ENCODE measurements at regions not wholly inside any gene's neighbourhood (a gene's known extent, or its start where the extent isn't known, plus 50 kb on each side); places are given as distances from the start of the nearest gene placed in this dataset.
"Not testable (repeated sequence)": the region's sequence is repeated elsewhere in the genome, so short reads cannot be mapped to it uniquely, and the experiment has no call there.

- Mint-ChIP-seq H3K4me3 (ENCODE audit: unreplicated experiment) (no peak overlapping the region), H3K4me1 (ENCODE audit: low read depth) (peaks cover 9% of the 10 kb centered on the region), H3K27me3 (ENCODE audit: low read depth) (no peaks in the 10 kb centered on the region), H3K36me3 (ENCODE audit: low read depth) (no peaks in the 10 kb centered on the region), H3K27ac (ENCODE audit: unreplicated experiment) (no peak overlapping the region), H3K9me3 (ENCODE audit: low read depth) (peaks cover 6% of the 10 kb centered on the region)
- TF ChIP-seq CTCF (IDR thresholded peaks at IDR 0.05), result no peak
- no peak for DNase-seq (ENCODE audit: low spot score)
These were observed 688.5 kb downstream of the RAPGEF2 start for GRCh38 chr4:159791334-159791733.

- H3K4me1 Mint-ChIP-seq (ENCODE audit: low read depth); H3K27me3 Mint-ChIP-seq (ENCODE audit: low read depth); H3K9me3 Mint-ChIP-seq (ENCODE audit: low read depth); H3K36me3 Mint-ChIP-seq (ENCODE audit: low read depth); DNase-seq (ENCODE audit: low spot score); H3K27ac Mint-ChIP-seq (ENCODE audit: unreplicated experiment); H3K4me3 Mint-ChIP-seq (ENCODE audit: unreplicated experiment): not testable (repeated sequence)
These were observed 701.7 kb downstream of the RAPGEF2 start for GRCh38 chr4:159804592-159804991.

GRCh38 chr4:159823743-159824142, 720.9 kb downstream of the RAPGEF2 start:
- Mint-ChIP-seq H3K27me3 (ENCODE audit: low read depth) (peaks cover 9% of the 10 kb centered on the region), H3K27ac (ENCODE audit: unreplicated experiment) (no peak overlapping the region), H3K9me3 (ENCODE audit: low read depth) (peaks cover 6% of the 10 kb centered on the region), H3K36me3 (ENCODE audit: low read depth) (no peaks in the 10 kb centered on the region), H3K4me3 (ENCODE audit: unreplicated experiment) (no peak overlapping the region), H3K4me1 (ENCODE audit: low read depth) (no peaks in the 10 kb centered on the region)
- no peak for DNase-seq (ENCODE audit: low spot score)
- TF ChIP-seq CTCF (IDR thresholded peaks at IDR 0.05), result no peak

DNA sequence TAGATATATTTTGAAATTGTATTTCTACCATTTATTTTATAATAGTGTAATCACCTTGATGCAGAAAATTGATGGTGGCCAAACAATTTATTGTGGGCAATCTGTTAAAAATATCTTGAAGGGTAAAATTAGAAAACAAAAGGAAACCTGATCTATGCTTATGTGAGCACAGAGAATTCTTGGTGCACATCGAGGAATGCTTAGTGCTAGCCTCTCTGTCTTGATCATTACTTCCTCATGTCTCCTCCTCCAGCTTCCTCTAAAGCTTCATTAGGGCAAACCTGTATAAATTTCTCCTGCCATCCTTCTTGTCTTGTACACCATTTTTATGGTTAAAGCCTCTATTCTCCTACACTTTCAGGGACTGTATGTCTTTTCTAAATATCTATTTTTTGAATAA, 725.8 kb downstream of the RAPGEF2 start:
- H3K36me3 Mint-ChIP-seq (ENCODE audit: low read depth), result no peaks in the 10 kb centered on the region
- peaks cover 14% of the 10 kb centered on the region for H3K27me3 Mint-ChIP-seq (ENCODE audit: low read depth)
- H3K9me3 Mint-ChIP-seq (ENCODE audit: low read depth), result peaks cover 2% of the 10 kb centered on the region
- no peak for DNase-seq (ENCODE audit: low spot score)
- no peak overlapping the region for H3K4me3 Mint-ChIP-seq (ENCODE audit: unreplicated experiment)
- no peak overlapping the region for H3K27ac Mint-ChIP-seq (ENCODE audit: unreplicated experiment)
- TF ChIP-seq CTCF (IDR thresholded peaks at IDR 0.05), result no peak
- no peaks in the 10 kb centered on the region for H3K4me1 Mint-ChIP-seq (ENCODE audit: low read depth)

- Mint-ChIP-seq H3K27me3 (ENCODE audit: low read depth) (peaks cover 15% of the 10 kb centered on the region), H3K36me3 (ENCODE audit: low read depth) (no peaks in the 10 kb centered on the region), H3K4me1 (ENCODE audit: low read depth) (no peaks in the 10 kb centered on the region), H3K4me3 (ENCODE audit: unreplicated experiment) (no peak overlapping the region), H3K27ac (ENCODE audit: unreplicated experiment) (no peak overlapping the region), H3K9me3 (ENCODE audit: low read depth) (peaks cover 2% of the 10 kb centered on the region)
- no peak for DNase-seq (ENCODE audit: low spot score)
- no peak for TF ChIP-seq CTCF (IDR thresholded peaks at IDR 0.05)
These were observed 726.3 kb downstream of the RAPGEF2 start for GRCh38 chr4:159829184-159829583.

DNA sequence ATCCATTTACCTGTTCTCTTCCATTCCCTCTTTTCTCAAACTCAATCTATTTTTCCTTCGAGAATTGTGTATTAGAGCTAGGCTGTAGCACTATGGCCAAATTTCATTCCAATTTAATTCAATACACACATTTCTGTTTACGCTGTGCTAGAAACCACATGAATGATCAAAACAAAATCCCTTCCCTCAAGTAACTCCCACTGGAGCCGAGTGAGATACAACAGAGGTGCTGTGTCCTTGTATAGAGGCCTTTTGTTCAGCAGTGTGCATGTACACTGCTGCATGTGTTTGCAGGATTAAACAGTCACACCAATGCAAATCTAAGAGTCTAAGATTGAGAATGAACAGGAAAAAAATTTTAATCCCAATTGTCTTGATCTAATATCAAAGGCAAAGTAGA, 734.2 kb downstream of the RAPGEF2 start:
- Mint-ChIP-seq H3K36me3 (ENCODE audit: low read depth) (no peaks in the 10 kb centered on the region), H3K27me3 (ENCODE audit: low read depth) (peaks cover 7% of the 10 kb centered on the region), H3K27ac (ENCODE audit: unreplicated experiment) (no peak overlapping the region), H3K4me3 (ENCODE audit: unreplicated experiment) (no peak overlapping the region), H3K4me1 (ENCODE audit: low read depth) (no peaks in the 10 kb centered on the region), H3K9me3 (ENCODE audit: low read depth) (peaks cover 8% of the 10 kb centered on the region)
- no peak for TF ChIP-seq CTCF (IDR thresholded peaks at IDR 0.05)
- DNase-seq (ENCODE audit: low spot score), result no peak
